Endodermal cell (in vitro differentiated cells): ENCODE measurements at regions not wholly inside any gene's neighbourhood (a gene's known extent, or its start where the extent isn't known, plus 50 kb on each side); places are given as distances from the start of the nearest gene placed in this dataset.

ENCODE experiments used
- DNase-seq: peaks from one replicate; pipeline ENCODE4 v3.0.0-alpha.2; 2017
- H3K27ac ChIP-seq: 2 replicates; pipeline ENCODE4 v1.5.1; 2013; ENCODE audit warnings: mild to moderate bottlenecking, low read depth, low read length, moderate library complexity
- H3K27me3 ChIP-seq: 2 replicates; pipeline ENCODE4 v1.6.1; 2013; ENCODE audit warnings: mild to moderate bottlenecking, low read length, moderate library complexity; ENCODE audit not compliant: insufficient read depth, control insufficient read depth, poor library complexity, severe bottlenecking
- H3K36me3 ChIP-seq: 2 replicates; pipeline ENCODE4 v1.7.0; 2013; ENCODE audit warnings: mild to moderate bottlenecking, low read length, moderate library complexity; ENCODE audit not compliant: control insufficient read depth, insufficient read depth
- H3K4me1 ChIP-seq: one replicate; pipeline ENCODE4 v1.7.0; 2013; ENCODE audit warnings: low read length; ENCODE audit not compliant: control insufficient read depth, insufficient read depth
- H3K4me3 ChIP-seq: 2 replicates; pipeline ENCODE4 v1.5.1; 2013; ENCODE audit warnings: mild to moderate bottlenecking, low read length, moderate library complexity
- H3K9ac ChIP-seq: 2 replicates; pipeline ENCODE4 v1.6.1; 2013; ENCODE audit warnings: mild to moderate bottlenecking, low read length, moderate library complexity; ENCODE audit not compliant: poor library complexity, severe bottlenecking; ENCODE audit errors: extremely low read depth
- H3K9me3 ChIP-seq: 2 replicates; pipeline ENCODE4 v1.6.1; 2013; ENCODE audit warnings: mild to moderate bottlenecking, low read length, moderate library complexity; ENCODE audit not compliant: control insufficient read depth
- H3K27ac Mint-ChIP-seq: 2 replicates; pipeline ENCODE4 v1.8.0; 2020; ENCODE audit warnings: mixed read lengths
- H3K27me3 Mint-ChIP-seq: 2 replicates; pipeline ENCODE4 v1.8.0; 2021; ENCODE audit warnings: mild to moderate bottlenecking, mixed read lengths; ENCODE audit not compliant: insufficient read depth
- H3K36me3 Mint-ChIP-seq: 2 replicates; pipeline ENCODE4 v1.8.0; 2020; ENCODE audit warnings: low read depth, mixed read lengths
- H3K4me1 Mint-ChIP-seq: 2 replicates; pipeline ENCODE4 v1.8.0; 2020; ENCODE audit warnings: mixed read lengths
- H3K4me3 Mint-ChIP-seq: 2 replicates; pipeline ENCODE4 v1.8.0; 2020; ENCODE audit warnings: mild to moderate bottlenecking, moderate library complexity, mixed read lengths
- H3K9me3 Mint-ChIP-seq: 2 replicates; pipeline ENCODE4 v1.8.0; 2020; ENCODE audit warnings: mild to moderate bottlenecking, mixed read lengths
- WGBS, 2 experiments: methylation state at CpG; one replicate each; pipeline versions ENCODE4 v1.1.5 to v1.1.7; 2013; ENCODE audit warnings: missing lambda C conversion rate in 2 of 2, mixed read lengths in 1 of 2; ENCODE audit not compliant: insufficient coverage in 1 of 2, insufficient read length in 1 of 2; 5-methylcytosine and 5-hydroxymethylcytosine counted together
- TF ChIP-seq, protein P1 (sequence below): fragments of 200-600 bp; sonication (generic); conservative IDR thresholded peaks from 2 replicates; pipeline ENCODE4 v1.5.0; 2021; ENCODE audit warnings: antibody characterized with exemption, mild to moderate bottlenecking

DNA sequence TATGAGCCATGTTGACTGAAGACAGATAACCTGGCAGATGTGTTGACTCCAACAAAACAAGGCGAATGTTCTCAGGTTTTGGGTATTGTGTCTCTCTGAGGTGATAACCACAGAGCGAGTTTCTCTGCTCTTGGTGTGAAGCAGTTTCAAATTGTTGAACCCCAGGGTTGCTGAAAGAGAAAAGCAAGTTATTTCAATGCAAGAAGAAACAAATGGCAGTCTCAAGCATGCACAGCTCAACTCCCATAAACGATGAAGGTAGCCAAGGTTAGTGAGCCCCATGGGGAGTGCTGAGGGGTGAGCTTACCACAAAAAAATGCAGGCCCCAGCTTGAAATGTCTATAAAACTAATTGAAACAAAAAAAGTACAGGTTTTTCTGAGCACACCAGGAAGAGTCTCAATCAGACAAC, 220.8 kb upstream of the DAPK1 start:
- Mint-ChIP-seq H3K27me3 (no peaks in the 10 kb centered on the region), H3K9me3 (no peaks in the 10 kb centered on the region), H3K36me3 (peaks cover 2% of the 10 kb centered on the region), H3K4me1 (peaks cover 19% of the 10 kb centered on the region), H3K27ac (peak overlapping the region; percentile 65), H3K4me3 (no peak overlapping the region)
- Histone ChIP-seq H3K4me3 (no peak overlapping the region), H3K9me3 (no peaks in the 10 kb centered on the region), H3K27ac (no peak overlapping the region), H3K36me3 (no peaks in the 10 kb centered on the region), H3K27me3 (no peaks in the 10 kb centered on the region), H3K4me1 (peaks cover 3% of the 10 kb centered on the region), H3K9ac (no peak overlapping the region)
- DNase-seq = no peak
- TF ChIP-seq, protein P1, sequence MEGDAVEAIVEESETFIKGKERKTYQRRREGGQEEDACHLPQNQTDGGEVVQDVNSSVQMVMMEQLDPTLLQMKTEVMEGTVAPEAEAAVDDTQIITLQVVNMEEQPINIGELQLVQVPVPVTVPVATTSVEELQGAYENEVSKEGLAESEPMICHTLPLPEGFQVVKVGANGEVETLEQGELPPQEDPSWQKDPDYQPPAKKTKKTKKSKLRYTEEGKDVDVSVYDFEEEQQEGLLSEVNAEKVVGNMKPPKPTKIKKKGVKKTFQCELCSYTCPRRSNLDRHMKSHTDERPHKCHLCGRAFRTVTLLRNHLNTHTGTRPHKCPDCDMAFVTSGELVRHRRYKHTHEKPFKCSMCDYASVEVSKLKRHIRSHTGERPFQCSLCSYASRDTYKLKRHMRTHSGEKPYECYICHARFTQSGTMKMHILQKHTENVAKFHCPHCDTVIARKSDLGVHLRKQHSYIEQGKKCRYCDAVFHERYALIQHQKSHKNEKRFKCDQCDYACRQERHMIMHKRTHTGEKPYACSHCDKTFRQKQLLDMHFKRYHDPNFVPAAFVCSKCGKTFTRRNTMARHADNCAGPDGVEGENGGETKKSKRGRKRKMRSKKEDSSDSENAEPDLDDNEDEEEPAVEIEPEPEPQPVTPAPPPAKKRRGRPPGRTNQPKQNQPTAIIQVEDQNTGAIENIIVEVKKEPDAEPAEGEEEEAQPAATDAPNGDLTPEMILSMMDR = no peak
- 58 to 78% methylated on average over 2 to 3 of the region's 3 CpGs for WGBS, 2 experiments

GRCh38 chr9:87277346-87277745, 220.3 kb upstream of the DAPK1 start:
- Histone ChIP-seq H3K9me3 (no peaks in the 10 kb centered on the region), H3K27ac (no peak overlapping the region), H3K4me3 (no peak overlapping the region), H3K9ac (no peak overlapping the region), H3K36me3 (no peaks in the 10 kb centered on the region), H3K4me1 (peaks cover 3% of the 10 kb centered on the region), H3K27me3 (no peaks in the 10 kb centered on the region)
- H3K27me3 Mint-ChIP-seq = no peaks in the 10 kb centered on the region
- no peaks in the 10 kb centered on the region for H3K9me3 Mint-ChIP-seq
- 98% methylated on average over 3 of the region's 3 CpGs; no CpG with 5 or more reads in 1 of the 2 experiments for WGBS, 2 experiments
- TF ChIP-seq, protein P1 = no peak
- H3K27ac Mint-ChIP-seq = no peak overlapping the region
- peaks cover 2% of the 10 kb centered on the region for H3K36me3 Mint-ChIP-seq
- H3K4me1 Mint-ChIP-seq = peaks cover 19% of the 10 kb centered on the region
- DNase-seq = no peak
- no peak overlapping the region for H3K4me3 Mint-ChIP-seq

DNA sequence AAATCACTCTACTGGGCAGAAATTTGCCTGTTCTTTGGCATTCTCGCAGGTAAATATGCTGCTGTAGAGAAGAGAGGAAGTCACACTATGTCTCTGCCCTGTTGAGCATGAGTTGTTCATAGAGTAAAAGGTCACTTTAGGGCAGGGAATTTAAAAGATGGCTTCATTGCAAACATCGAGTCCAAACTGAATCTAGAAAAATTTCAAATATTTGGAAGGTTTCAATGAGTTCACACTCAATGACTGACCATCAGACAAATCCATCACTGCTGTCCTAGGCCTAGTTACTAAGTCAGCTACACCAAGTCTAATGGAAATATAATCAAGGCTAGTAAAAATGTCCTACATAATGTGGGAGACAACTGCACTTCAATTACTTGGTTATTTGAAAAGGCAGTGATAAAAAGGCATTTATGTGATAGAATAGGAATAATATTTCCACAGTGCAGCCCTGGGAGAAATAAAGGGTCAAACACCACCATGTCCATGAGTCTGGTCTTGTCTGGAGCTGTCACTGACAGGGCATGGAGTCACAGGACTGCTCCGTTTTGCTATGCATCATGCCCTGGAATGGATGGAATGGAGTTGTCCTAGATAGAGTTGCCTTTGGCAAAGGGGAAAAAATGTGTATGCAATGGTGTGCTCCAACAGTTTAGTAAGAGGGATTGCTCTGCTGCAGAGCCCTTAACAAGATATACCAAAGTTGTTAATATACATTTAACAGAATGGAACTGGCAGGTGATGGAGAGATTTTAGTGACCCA, 218.5 kb upstream of the DAPK1 start:
- no peaks in the 10 kb centered on the region for H3K36me3 ChIP-seq
- H3K4me1 Mint-ChIP-seq = peaks cover 29% of the 10 kb centered on the region
- H3K9me3 Mint-ChIP-seq = no peaks in the 10 kb centered on the region
- 85 to 100% methylated on average over 2 to 3 of the region's 3 CpGs for WGBS, 2 experiments
- H3K36me3 Mint-ChIP-seq = peaks cover 2% of the 10 kb centered on the region
- H3K27ac Mint-ChIP-seq = no peak overlapping the region
- H3K9ac ChIP-seq = no peak overlapping the region
- peaks cover 6% of the 10 kb centered on the region for H3K4me1 ChIP-seq
- H3K27me3 ChIP-seq = no peaks in the 10 kb centered on the region
- DNase-seq = no peak
- TF ChIP-seq, protein P1 = no peak
- H3K9me3 ChIP-seq = no peaks in the 10 kb centered on the region
- H3K27me3 Mint-ChIP-seq = no peaks in the 10 kb centered on the region
- H3K4me3 ChIP-seq = no peak overlapping the region
- no peak overlapping the region for H3K27ac ChIP-seq
- no peak overlapping the region for H3K4me3 Mint-ChIP-seq
